H1 (cell line): ENCODE measurements at regions not wholly inside any gene's neighbourhood (a gene's known extent, or its start where the extent isn't known, plus 50 kb on each side); places are given as distances from the start of the nearest gene placed in this dataset.

Experiments used
- CTCF ChIA-PET: fragments of 300-600 bp; sonication (Branson Sonifier 250); formaldehyde crosslinking; loops from one replicate; lab custom pipeline; 2021; ENCODE audit not compliant: partially characterized antibody; lab: Charles Lee
- POLR2A ChIA-PET: fragments of 300-600 bp; sonication (Branson Sonifier 250); formaldehyde crosslinking; loops from one replicate; lab custom pipeline; 2021; ENCODE audit warnings: inconsistent platforms; ENCODE audit not compliant: partially characterized antibody; lab: Charles Lee
- DNase-seq, 2 experiments: peaks; one replicate each; pipeline versions ENCODE4 v3.0.0 to v3.0.0-alpha.2; 2010 to 2022; ENCODE audit warnings: low spot score in 2 of 2, low read depth in 1 of 2, mixed read lengths in 1 of 2
- FAIRE-seq: peaks from 2 replicates; lab custom pipeline; 2011; peaks lifted over from hg19 to GRCh38; lab: Jason Lieb, UNC
- H2AFZ ChIP-seq: 2 replicates; pipeline ENCODE4 v1.8.1; 2012; ENCODE audit warnings: low read length, inconsistent platforms
- H2AK5ac ChIP-seq: 2 replicates; pipeline ENCODE4 v1.6.1; 2013; ENCODE audit warnings: low read depth, low read length
- H2BK120ac ChIP-seq: replicated peaks from 2 replicates; pipeline ENCODE3; 2013; ENCODE audit warnings: low read depth, low read length, inconsistent platforms
- H2BK12ac ChIP-seq: 2 replicates; pipeline ENCODE4 v1.6.1; 2013; ENCODE audit warnings: low read depth, low read length
- H2BK15ac ChIP-seq: 2 replicates; pipeline ENCODE4 v1.6.1; 2013; ENCODE audit warnings: low read length
- H2BK20ac ChIP-seq: 2 replicates; pipeline ENCODE4 v1.6.1; 2013; ENCODE audit warnings: low read length
- H2BK5ac ChIP-seq: 2 replicates; pipeline ENCODE4 v1.6.1; 2013; ENCODE audit warnings: low read depth, low read length
- H3K14ac ChIP-seq: 2 replicates; pipeline ENCODE4 v1.6.1; 2013; ENCODE audit warnings: inconsistent platforms; ENCODE audit not compliant: insufficient read length
- H3K18ac ChIP-seq: 2 replicates; pipeline ENCODE4 v1.6.1; 2013; ENCODE audit warnings: low read length; ENCODE audit errors: extremely low read depth
- H3K23ac ChIP-seq: 2 replicates; pipeline ENCODE4 v1.6.1; 2013; ENCODE audit warnings: inconsistent platforms; ENCODE audit not compliant: insufficient read length
- H3K23me2 ChIP-seq: 2 replicates; pipeline ENCODE4 v1.6.1; 2013; ENCODE audit warnings: low read depth, low read length
- H3K27ac ChIP-seq: 2 replicates; pipeline ENCODE4 v1.6.1; 2011; ENCODE audit warnings: low read depth, low read length, inconsistent platforms
- H3K27me3 ChIP-seq, 4 experiments: replicated peaks in 1 of 4; 1 replicate in 1 of 4; 2 replicates in 3 of 4; pipeline versions ENCODE4 v1.6.1 to v1.8.1; 2011 to 2013; ENCODE audit warnings: low read length in 3 of 4, mild to moderate bottlenecking in 3 of 4, inconsistent platforms in 2 of 4, mixed read lengths in 2 of 4, moderate library complexity in 1 of 4; ENCODE audit not compliant: control insufficient read depth in 3 of 4, insufficient read depth in 3 of 4; ENCODE audit errors: extremely low read depth in 1 of 4
- H3K36me3 ChIP-seq, 4 experiments: 2 replicates each; pipeline versions ENCODE4 v1.6.1 to v1.8.1; 2011 to 2013; ENCODE audit warnings: mild to moderate bottlenecking in 4 of 4, low read length in 3 of 4, moderate library complexity in 2 of 4, control low read depth in 1 of 4, inconsistent platforms in 1 of 4; ENCODE audit not compliant: insufficient read depth in 4 of 4, control insufficient read depth in 2 of 4
- H3K4ac ChIP-seq: replicated peaks from 2 replicates; pipeline ENCODE3; 2013; ENCODE audit warnings: low read length, low read depth, mixed read lengths, inconsistent platforms; ENCODE audit not compliant: insufficient read length
- H3K4me1 ChIP-seq, 4 experiments: replicated peaks in 1 of 4; 1 replicate in 1 of 4; 2 replicates in 3 of 4; pipeline versions ENCODE4 v1.6.1 to v1.8.1; 2011 to 2013; ENCODE audit warnings: low read length in 3 of 4, inconsistent platforms in 2 of 4, mixed read lengths in 1 of 4; ENCODE audit not compliant: insufficient read depth in 4 of 4, control insufficient read depth in 3 of 4
- H3K4me2 ChIP-seq, 2 experiments: 2 replicates each; pipeline versions ENCODE4 v1.6.1 to v1.8.1; 2011 to 2013; ENCODE audit warnings: low read depth in 2 of 2, low read length in 2 of 2, control low read depth in 1 of 2, inconsistent platforms in 1 of 2, mild to moderate bottlenecking in 1 of 2; ENCODE audit not compliant: insufficient read depth in 1 of 2
- H3K4me3 ChIP-seq, 4 experiments: fragments of 200-600, 300-600 bp in 1 of 4; sonication (generic), shearing (Covaris generic), sonication (Bioruptor Twin) in 1 of 4; 2 replicates each; pipeline versions ENCODE4 v1.5.1 to v1.8.1; 2011 to 2016; ENCODE audit warnings: low read length in 4 of 4, low read depth in 3 of 4, control low read depth in 2 of 4, inconsistent platforms in 2 of 4, mild to moderate bottlenecking in 2 of 4, mixed read lengths in 1 of 4, moderate library complexity in 1 of 4; ENCODE audit not compliant: insufficient read depth in 2 of 4; ENCODE audit errors: extremely low read depth in 1 of 4
- H3K56ac ChIP-seq: replicated peaks from 2 replicates; pipeline ENCODE3; 2013; ENCODE audit warnings: low read depth, mild to moderate bottlenecking, mixed read lengths, low read length, inconsistent platforms; ENCODE audit not compliant: insufficient read length
- H3K79me1 ChIP-seq: 2 replicates; pipeline ENCODE4 v1.6.1; 2013; ENCODE audit warnings: low read depth, low read length, control low read depth
- H3K79me2 ChIP-seq, 2 experiments: 2 replicates each; pipeline versions ENCODE4 v1.6.1 to v1.8.1; 2012 to 2013; ENCODE audit warnings: low read length in 2 of 2, mild to moderate bottlenecking in 2 of 2, inconsistent platforms in 1 of 2; ENCODE audit not compliant: insufficient read depth in 2 of 2, control insufficient read depth in 1 of 2
- H3K9ac ChIP-seq, 4 experiments: replicated peaks in 1 of 4; 1 replicate in 1 of 4; 2 replicates in 3 of 4; pipeline versions ENCODE4 v1.6.1 to v1.8.1; 2011 to 2013; ENCODE audit warnings: low read depth in 3 of 4, low read length in 3 of 4, control low read depth in 2 of 4, mild to moderate bottlenecking in 2 of 4, moderate library complexity in 2 of 4, inconsistent platforms in 1 of 4; ENCODE audit errors: extremely low read depth in 1 of 4
- H3K9me3 ChIP-seq, 2 experiments: 2 replicates each; pipeline versions ENCODE4 v1.6.1 to v1.8.1; 2012 to 2013; ENCODE audit warnings: mild to moderate bottlenecking in 2 of 2, moderate library complexity in 2 of 2, control low read depth in 1 of 2, inconsistent platforms in 1 of 2, low read depth in 1 of 2, low read length in 1 of 2, mixed read lengths in 1 of 2; ENCODE audit not compliant: insufficient read depth in 2 of 2
- H4K20me1 ChIP-seq, 2 experiments: replicated peaks in 1 of 2; 2 replicates each; pipeline versions ENCODE3 to v1.8.1; 2011 to 2013; ENCODE audit warnings: inconsistent platforms in 2 of 2, low read length in 2 of 2, mild to moderate bottlenecking in 1 of 2; ENCODE audit not compliant: insufficient read depth in 2 of 2, control insufficient read depth in 1 of 2
- H4K5ac ChIP-seq: 2 replicates; pipeline ENCODE4 v1.6.1; 2013; ENCODE audit warnings: low read length, low read depth, mixed read lengths, inconsistent platforms; ENCODE audit not compliant: insufficient read length
- H4K8ac ChIP-seq: 2 replicates; pipeline ENCODE4 v1.8.0; 2013; ENCODE audit warnings: mild to moderate bottlenecking, moderate library complexity, low read length, inconsistent platforms; ENCODE audit not compliant: insufficient read depth; ENCODE audit errors: extremely low read depth
- H4K91ac ChIP-seq: replicated peaks from 2 replicates; pipeline ENCODE3; 2013; ENCODE audit warnings: low read length, mixed read lengths, inconsistent platforms; ENCODE audit not compliant: insufficient read length
- CBX8 ChIP-seq: fragments of 300-800, 300-1000 bp; sonication (generic); IDR thresholded peaks from 2 replicates; pipeline ENCODE4 v1.7.1; 2016; ENCODE audit warnings: low read depth, low read length, borderline replicate concordance
- GTF2F1 ChIP-seq: IDR thresholded peaks from 2 replicates; pipeline ENCODE4 v1.6.1; 2012; ENCODE audit warnings: low read depth, low read length, improper control_type of control experiment, borderline replicate concordance
- KDM1A ChIP-seq: fragments of 200-600, 300-600 bp; sonication (generic); IDR thresholded peaks from 2 replicates; pipeline ENCODE4 v1.7.1; 2016; ENCODE audit warnings: mild to moderate bottlenecking, low read length, borderline replicate concordance
- PHF8 ChIP-seq: fragments of 200-600 bp; sonication (generic); conservative IDR thresholded peaks from 2 replicates; pipeline ENCODE4 v1.7.1; 2012; ENCODE audit warnings: low read depth, mild to moderate bottlenecking, inconsistent platforms, low read length, moderate library complexity
- POLR2A ChIP-seq, 2 experiments: IDR thresholded peaks; 1 replicate in 1 of 2; 2 replicates in 1 of 2; pipeline ENCODE4 v1.6.1; 2011; ENCODE audit warnings: low read depth in 2 of 2, low read length in 2 of 2, mild to moderate bottlenecking in 2 of 2; ENCODE audit errors: control extremely low read depth in 1 of 2
- SIN3A ChIP-seq, 2 experiments: IDR thresholded peaks in 1 of 2; conservative IDR thresholded peaks in 1 of 2; 2 replicates each; pipeline ENCODE4 v1.6.1; 2011 to 2012; ENCODE audit warnings: low read length in 2 of 2, improper control_type of control experiment in 1 of 2, low read depth in 1 of 2, mild to moderate bottlenecking in 1 of 2
- SP2 ChIP-seq: IDR thresholded peaks from 2 replicates; pipeline ENCODE4 v1.6.1; 2012; ENCODE audit warnings: mild to moderate bottlenecking, low read length, inconsistent platforms
- TAF1 ChIP-seq: IDR thresholded peaks from 2 replicates; pipeline ENCODE4 v1.6.1; 2011; ENCODE audit warnings: mild to moderate bottlenecking, low read depth, low read length
- TEAD4 ChIP-seq: IDR thresholded peaks from 2 replicates; pipeline ENCODE4 v1.6.1; 2012; ENCODE audit warnings: low read depth, low read length, inconsistent platforms, mixed read lengths
- YY1 ChIP-seq: IDR thresholded peaks from 2 replicates; pipeline ENCODE4 v1.6.1; 2011; ENCODE audit warnings: low read depth, mild to moderate bottlenecking, low read length
- WGBS, 2 experiments: shearing (Covaris generic) in 1 of 2; methylation state at CpG; one replicate each; pipeline versions ENCODE4 v1.1.6 to v1.1.7; 2013 to 2015; ENCODE audit warnings: low lambda C conversion rate in 2 of 2, mixed read lengths in 2 of 2, inconsistent platforms in 1 of 2, low coverage in 1 of 2, missing lambda C conversion rate in 1 of 2; ENCODE audit not compliant: insufficient replicate concordance in 2 of 2, insufficient coverage in 1 of 2, insufficient read length in 1 of 2; ENCODE audit errors: extremely low coverage in 1 of 2, missing lambda C conversion rate in 1 of 2; 5-methylcytosine and 5-hydroxymethylcytosine counted together

DNA sequence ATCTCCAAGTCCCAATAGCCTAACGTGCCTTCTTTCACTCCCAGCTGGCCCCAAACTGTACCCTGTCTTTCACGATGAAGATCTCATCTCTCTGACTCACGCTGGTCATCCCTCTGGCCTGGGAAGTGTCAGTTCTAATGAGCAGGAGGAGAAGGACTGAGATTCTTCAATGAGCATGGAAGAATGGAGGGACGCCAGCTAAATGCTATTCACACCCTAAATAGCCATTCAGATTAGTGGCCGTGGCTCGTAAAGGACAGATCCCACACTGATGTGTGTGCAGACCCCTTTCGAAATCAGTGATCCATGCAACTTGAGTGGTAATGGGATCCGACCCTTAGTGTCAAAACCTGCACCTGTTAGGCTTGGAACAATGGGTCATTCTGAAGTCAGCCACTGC is 75.9 kb upstream of the SMYD2 start:
- CTCF ChIA-PET: interaction anchor here (1.4 to 15.5 kb wide), 4 partner anchors 11 to 126 kb away, joined by 5 to 235 read pairs (median 8); no protein-coding TSS in a partner anchor

More for the DNA sequence above, 75.9 kb upstream of the SMYD2 start:
- no peak for FAIRE-seq
- H2BK120ac ChIP-seq: no peak overlapping the region
- no peak overlapping the region for H3K14ac ChIP-seq
- no peak overlapping the region for H2AFZ ChIP-seq
- no peak overlapping the region for H2BK15ac ChIP-seq
- H3K27me3 ChIP-seq: no peaks in the 10 kb centered on the region
- no peak overlapping the region for H3K23ac ChIP-seq
- H3K9me3 ChIP-seq: no peaks in the 10 kb centered on the region
- H4K5ac ChIP-seq: no peak overlapping the region
- H3K4me2 ChIP-seq: no peak overlapping the region
- WGBS, 2 experiments: 86% methylated on average over 8 of the region's 8 CpGs; no CpG with 5 or more reads in 1 of the 2 experiments
- H3K79me2 ChIP-seq: no peaks in the 10 kb centered on the region
- no peaks in the 10 kb centered on the region for H3K36me3 ChIP-seq
- no peak overlapping the region for H3K18ac ChIP-seq
- H2BK5ac ChIP-seq: no peak overlapping the region
- no peak overlapping the region for H3K27ac ChIP-seq
- H3K79me1 ChIP-seq: no peaks in the 10 kb centered on the region
- no peaks in the 10 kb centered on the region for H4K20me1 ChIP-seq
- no peak overlapping the region for H2BK20ac ChIP-seq
- no peaks in the 10 kb centered on the region for H3K23me2 ChIP-seq
- H3K4ac ChIP-seq: no peak overlapping the region
- peaks cover 0 to 9% (median 4%) of the 10 kb centered on the region in 4 experiments; a peak in 2 of 7 replicates for H3K4me1 ChIP-seq
- H4K91ac ChIP-seq: no peak overlapping the region
- H2AK5ac ChIP-seq: no peak overlapping the region
- no peak for DNase-seq
- H3K9ac ChIP-seq: no peak overlapping the region
- H3K4me3 ChIP-seq: no peak overlapping the region
- no peak overlapping the region for H3K56ac ChIP-seq
- no peak for TF ChIP-seq POLR2A (IDR thresholded peaks at IDR 0.05; ENCODE audit: control extremely low read depth in 1 of 2, low read depth in 2 of 2, low read length in 2 of 2)
- TF ChIP-seq PHF8: no peak
- TF ChIP-seq SIN3A (conservative IDR thresholded peaks at IDR 0.05 in 1 of 2, IDR thresholded peaks at IDR 0.05 in 1 of 2; ENCODE audit: low read depth in 1 of 2, low read length in 2 of 2): no peak
- no peak for TF ChIP-seq CBX8
- TF ChIP-seq TAF1: no peak
- no peak for TF ChIP-seq YY1
- no peak for TF ChIP-seq GTF2F1
- no peak for TF ChIP-seq KDM1A
- no peak for TF ChIP-seq TEAD4
- TF ChIP-seq SP2: no peak
- H2BK12ac ChIP-seq: no peak overlapping the region
- no peak overlapping the region for H4K8ac ChIP-seq
- POLR2A ChIA-PET: no interaction called here
